ENCODE measurements at regions not wholly inside any gene's neighbourhood (a gene's known extent, or its start where the extent isn't known, plus 50 kb on each side); places are given as distances from the start of the nearest gene placed in this dataset.

- H3K4me3 ChIP-seq: peak overlapping the region in 3 of 10 donors; percentile 5 to 28 (median 17)
- H3K4me1 ChIP-seq: peaks cover 0 to 3% (median 0%) of the 10 kb centered on the region in 9 donors
- H3K36me3 ChIP-seq: no peaks in the 10 kb centered on the region
- 63 to 67% methylated on average over 6 of the region's 6 CpGs for WGBS, 2 donors
- peak in 1 of 2 donors; percentile 13 for DNase-seq
- H3K9me3 ChIP-seq: no peaks in the 10 kb centered on the region
- TF ChIP-seq CTCF (IDR thresholded peaks at IDR 0.05): no peak
- ATAC-seq: peak in 3 of 8 donors; percentile 52 to 64 (median 62)
- peaks cover 0 to 3% (median 0%) of the 10 kb centered on the region in 7 donors for H3K27me3 ChIP-seq
- intact Hi-C loops (cut with DNase I): no loop called here
- peak overlapping the region in 2 of 10 donors; percentile 12 to 36 for H3K27ac ChIP-seq
Measured at GRCh38 chr2:53575721-53576124, 191.9 kb upstream of the CHAC2 start.

DNA sequence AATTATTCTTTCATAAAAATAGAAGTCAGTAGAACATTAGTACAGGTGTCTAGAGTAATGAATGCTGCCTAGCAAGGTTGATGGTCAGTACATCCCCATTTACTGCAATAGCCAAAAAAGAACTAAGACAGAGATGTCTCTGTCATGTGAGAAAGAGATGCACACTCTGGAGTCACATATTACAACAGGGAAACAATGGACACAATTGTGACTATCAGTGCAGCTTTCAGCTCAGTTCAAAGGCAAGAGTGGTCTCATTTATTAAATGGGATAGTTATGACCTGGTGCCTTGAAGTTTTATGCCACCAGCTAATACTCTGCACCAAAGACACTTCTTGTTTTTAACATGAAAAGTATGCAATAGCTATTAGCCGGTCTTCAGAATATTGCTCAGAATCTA, 194.9 kb upstream of the CHAC2 start:
- H3K27me3 ChIP-seq: peaks cover 0 to 3% (median 0%) of the 10 kb centered on the region in 7 donors
- ATAC-seq (no peak), DNase-seq (no peak)
- intact Hi-C loops (cut with DNase I): no loop called here
- H3K4me3 ChIP-seq: no peak overlapping the region
- H3K36me3 ChIP-seq: no peaks in the 10 kb centered on the region
- peaks cover 0 to 3% (median 0%) of the 10 kb centered on the region in 9 donors for H3K4me1 ChIP-seq
- 93% methylated on average over 1 of the region's 1 CpG for WGBS, 2 donors
- no peaks in the 10 kb centered on the region for H3K9me3 ChIP-seq
- no peak overlapping the region for H3K27ac ChIP-seq
- no peak for TF ChIP-seq CTCF (IDR thresholded peaks at IDR 0.05)

DNA sequence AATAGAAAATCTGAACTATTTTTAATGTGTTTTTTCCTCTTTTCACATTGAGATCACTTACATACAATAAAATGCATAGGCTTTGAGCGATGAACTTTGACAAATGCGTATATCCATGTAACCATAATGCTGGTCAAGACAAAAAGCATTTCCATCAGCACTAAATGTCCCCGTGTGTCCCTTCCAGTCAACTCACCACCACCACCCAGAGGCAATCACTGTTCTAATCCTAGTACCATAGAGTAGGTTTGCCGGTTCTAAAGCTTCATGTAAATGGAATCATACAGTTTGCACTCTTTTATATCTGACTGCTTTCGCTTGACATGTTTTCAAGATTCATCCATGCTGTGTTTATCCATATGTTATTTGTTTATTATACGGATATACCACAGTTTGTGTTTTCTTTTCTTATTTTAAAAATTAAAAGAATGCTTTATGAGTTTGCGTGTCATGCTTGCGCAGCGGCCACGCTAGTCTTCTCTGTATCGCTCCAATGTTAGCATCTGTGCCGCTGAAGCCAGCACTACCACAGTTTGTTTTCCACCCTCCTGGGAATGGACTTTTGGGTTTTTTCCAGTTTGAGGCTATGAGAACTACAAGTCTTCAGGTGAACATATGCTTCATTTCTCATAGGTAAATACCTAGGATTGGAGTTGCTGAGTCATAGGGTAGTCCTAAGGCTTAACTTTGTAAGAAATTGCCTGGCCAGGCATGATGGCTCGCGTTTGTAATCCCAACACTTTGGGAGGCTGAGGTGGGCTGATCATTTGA, 197.5 kb upstream of the CHAC2 start:
- DNase-seq: no peak
- TF ChIP-seq CTCF (IDR thresholded peaks at IDR 0.05): peak in 2 of 9 donors; percentile 13 to 14
- H3K36me3 ChIP-seq: no peaks in the 10 kb centered on the region
- 91 to 94% methylated on average over 14 of the region's 14 CpGs for WGBS, 2 donors
- H3K27ac ChIP-seq: no peak overlapping the region
- H3K9me3 ChIP-seq: no peaks in the 10 kb centered on the region
- no peak overlapping the region for H3K4me3 ChIP-seq
- no peaks in the 10 kb centered on the region for H3K27me3 ChIP-seq
- no peaks in the 10 kb centered on the region for H3K4me1 ChIP-seq
- intact Hi-C loops (cut with DNase I): no loop called here
- peak in 1 of 8 donors; percentile 42 for ATAC-seq

DNA sequence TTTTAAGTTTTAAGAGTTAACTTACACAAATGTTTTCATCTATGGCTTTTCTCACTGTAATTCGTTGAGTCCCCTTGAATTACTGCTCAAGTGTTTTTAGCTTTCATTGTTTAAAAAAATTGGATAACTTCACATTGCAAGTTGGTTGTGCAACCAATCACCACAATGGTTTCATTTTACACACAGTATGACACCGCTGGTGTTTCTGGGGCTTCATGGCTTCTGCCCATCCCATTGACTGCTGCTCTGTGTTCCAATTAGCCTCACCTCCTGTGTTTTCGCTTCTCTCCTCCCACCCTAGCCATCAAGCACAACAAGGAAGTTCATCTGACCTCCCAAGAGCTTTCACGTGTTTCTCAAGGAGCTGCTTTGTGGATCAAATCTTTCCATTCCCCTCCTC, 199.1 kb upstream of the CHAC2 start:
- Histone ChIP-seq H3K4me1 (no peaks in the 10 kb centered on the region), H3K36me3 (no peaks in the 10 kb centered on the region), H3K27ac (no peak overlapping the region), H3K4me3 (no peak overlapping the region), H3K27me3 (no peaks in the 10 kb centered on the region), H3K9me3 (no peaks in the 10 kb centered on the region)
- ATAC-seq (no peak), DNase-seq (no peak)
- TF ChIP-seq CTCF (IDR thresholded peaks at IDR 0.05): no peak
- intact Hi-C loops (cut with DNase I): no loop called here
- WGBS, 2 donors: 70 to 76% methylated on average over 4 of the region's 4 CpGs
